Left ventricle myocardium inferior (tissue), 1 donor: ENCODE measurements at regions not wholly inside any gene's neighbourhood (a gene's known extent, or its start where the extent isn't known, plus 50 kb on each side); places are given as distances from the start of the nearest gene placed in this dataset.
A peak's percentile ranks its signal among the peaks of the same experiment; 100 is the strongest.

ENCODE experiments used
- DNase-seq: peaks from one replicate; pipeline ENCODE4 v3.0.0-alpha.2; 2020
- H3K27ac ChIP-seq: fragments of 200-600 bp; replicated peaks from 2 replicates; pipeline ENCODE4 v1.8.0; 2021
- H3K27me3 ChIP-seq: fragments of 200-600 bp; 2 replicates; pipeline ENCODE4 v1.8.0; 2021; ENCODE audit warnings: low read depth
- H3K36me3 ChIP-seq: fragments of 200-600 bp; 2 replicates; pipeline ENCODE4 v1.8.0; 2021
- H3K4me1 ChIP-seq: fragments of 200-600 bp; 2 replicates; pipeline ENCODE4 v1.8.0; 2021
- H3K4me3 ChIP-seq: fragments of 200-600 bp; 2 replicates; pipeline ENCODE4 v1.8.0; 2021; ENCODE audit warnings: mild to moderate bottlenecking, moderate library complexity
- H3K9me3 ChIP-seq: fragments of 200-600 bp; replicated peaks from 2 replicates; pipeline ENCODE4 v1.8.0; 2021
- CTCF ChIP-seq: fragments of 200-600 bp; IDR thresholded peaks from 2 replicates; pipeline ENCODE4 v1.8.0; 2021; ENCODE audit warnings: antibody characterized with exemption, mild to moderate bottlenecking, borderline replicate concordance
- intact Hi-C: fragments of 100-400 bp; cut with micrococcal nuclease; formaldehyde crosslinking; loops from one replicate; pipeline ENCODE4 v1.11.0; 2022
- donor health status: DM: no; HTN: yes; CAD: no; lungs with severe emphysema.

- no peak overlapping the region for H3K27ac ChIP-seq
- peaks cover 12% of the 10 kb centered on the region for H3K4me1 ChIP-seq
- H3K9me3 ChIP-seq: no peaks in the 10 kb centered on the region
- TF ChIP-seq CTCF: no peak
- no peak overlapping the region for H3K4me3 ChIP-seq
- intact Hi-C loops: no loop called here
- DNase-seq: no peak
- no peaks in the 10 kb centered on the region for H3K36me3 ChIP-seq
- no peaks in the 10 kb centered on the region for H3K27me3 ChIP-seq
Observed at GRCh38 chr2:5937321-5937720, 245.1 kb downstream of the SOX11 start.

GRCh38 chr2:5937851-5938565 is 245.8 kb downstream of the SOX11 start:
- intact Hi-C loops: no loop called here
- no peaks in the 10 kb centered on the region for H3K27me3 ChIP-seq
- H3K36me3 ChIP-seq: no peaks in the 10 kb centered on the region
- no peak overlapping the region for H3K27ac ChIP-seq
- H3K4me1 ChIP-seq: peaks cover 12% of the 10 kb centered on the region
- no peak for TF ChIP-seq CTCF
- no peak overlapping the region for H3K4me3 ChIP-seq
- no peaks in the 10 kb centered on the region for H3K9me3 ChIP-seq
- no peak for DNase-seq

GRCh38 chr2:5938566-5938896 is 246.3 kb downstream of the SOX11 start:
- Histone ChIP-seq H3K36me3 (no peaks in the 10 kb centered on the region), H3K9me3 (no peaks in the 10 kb centered on the region), H3K4me1 (peaks cover 12% of the 10 kb centered on the region), H3K27ac (no peak overlapping the region), H3K4me3 (no peak overlapping the region), H3K27me3 (no peaks in the 10 kb centered on the region)
- TF ChIP-seq CTCF: no peak
- DNase-seq: no peak
- intact Hi-C loops: no loop called here

- intact Hi-C loops: no loop called here
- no peak for TF ChIP-seq CTCF
- no peaks in the 10 kb centered on the region for H3K9me3 ChIP-seq
- no peaks in the 10 kb centered on the region for H3K36me3 ChIP-seq
- peaks cover 12% of the 10 kb centered on the region for H3K4me1 ChIP-seq
- H3K27me3 ChIP-seq: no peaks in the 10 kb centered on the region
- DNase-seq: no peak
- H3K4me3 ChIP-seq: no peak overlapping the region
- H3K27ac ChIP-seq: no peak overlapping the region
Observed at GRCh38 chr2:5939553-5939952, 247.4 kb downstream of the SOX11 start.

- H3K4me3 ChIP-seq: no peak overlapping the region
- no peak for DNase-seq
- no peaks in the 10 kb centered on the region for H3K36me3 ChIP-seq
- no peak for TF ChIP-seq CTCF
- peak overlapping the region; percentile 33 for H3K27ac ChIP-seq
- intact Hi-C loops: no loop called here
- no peaks in the 10 kb centered on the region for H3K9me3 ChIP-seq
- no peaks in the 10 kb centered on the region for H3K27me3 ChIP-seq
- H3K4me1 ChIP-seq: peaks cover 12% of the 10 kb centered on the region
Observed at GRCh38 chr2:5940596-5941535, 248.7 kb downstream of the SOX11 start.
